ENCODE measurements at regions not wholly inside any gene's neighbourhood (a gene's known extent, or its start where the extent isn't known, plus 50 kb on each side); places are given as distances from the start of the nearest gene placed in this dataset.

DNA sequence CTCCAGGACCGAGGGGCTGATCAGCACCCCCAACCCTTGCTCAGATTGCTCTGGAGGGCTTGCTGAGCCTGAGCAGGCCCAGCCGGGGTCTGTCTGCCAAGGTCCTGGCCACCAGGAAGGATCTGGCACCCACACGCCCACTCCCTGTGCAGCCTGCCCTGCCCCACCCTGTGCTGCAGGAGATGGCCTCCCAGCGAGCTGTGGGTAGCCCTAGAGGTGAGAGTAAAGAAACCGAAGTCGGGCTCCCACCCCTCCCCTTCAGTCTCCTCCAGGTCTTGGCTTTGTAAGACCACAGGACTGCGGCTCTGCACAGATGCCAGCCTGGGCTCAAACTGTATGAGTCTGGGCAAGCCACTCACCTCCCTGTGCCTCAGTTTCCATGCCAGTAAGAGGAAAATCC is 307.8 kb downstream of the BCL11B start:
- no peak for DNase-seq

DNA sequence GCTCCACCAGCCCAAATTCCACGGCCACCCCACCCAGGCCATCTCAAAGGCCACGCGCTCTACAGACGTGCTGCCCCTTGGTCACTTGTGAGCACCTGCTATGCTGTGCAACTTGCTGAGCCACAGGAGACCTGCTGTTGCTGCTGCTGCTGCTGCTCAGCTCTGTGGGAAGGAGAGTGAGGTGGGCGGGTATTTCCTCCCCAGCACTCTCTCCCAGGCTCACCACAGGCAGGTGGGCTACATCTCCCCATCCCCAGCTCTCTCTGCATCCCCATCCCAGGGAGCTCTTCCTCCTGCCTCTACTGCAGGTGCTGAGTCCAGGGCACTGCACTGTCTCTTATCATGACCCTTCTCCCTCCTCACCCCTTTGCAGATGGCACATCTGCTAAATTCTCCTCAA is 306.9 kb downstream of the BCL11B start:
- no peak for DNase-seq

DNA sequence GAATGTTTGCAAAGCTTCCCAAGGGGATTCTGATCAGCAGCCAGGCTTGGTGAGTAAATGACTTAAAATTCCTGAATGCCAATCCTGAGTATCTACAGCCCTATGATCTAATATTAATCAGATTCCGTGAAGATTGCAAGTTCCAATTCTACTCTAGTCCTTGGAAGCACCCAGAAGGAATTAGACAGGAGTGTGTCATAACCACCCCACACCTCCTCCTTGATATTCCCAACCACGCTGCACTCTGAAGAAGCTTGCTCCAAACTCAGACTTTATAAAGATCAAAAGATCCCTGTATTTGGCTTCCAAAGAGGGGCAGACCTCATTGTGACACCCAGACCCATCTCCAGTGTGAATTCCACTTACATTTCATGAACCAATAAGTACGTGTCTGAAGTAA is 306.0 kb downstream of the BCL11B start:
- no peak for DNase-seq

DNA sequence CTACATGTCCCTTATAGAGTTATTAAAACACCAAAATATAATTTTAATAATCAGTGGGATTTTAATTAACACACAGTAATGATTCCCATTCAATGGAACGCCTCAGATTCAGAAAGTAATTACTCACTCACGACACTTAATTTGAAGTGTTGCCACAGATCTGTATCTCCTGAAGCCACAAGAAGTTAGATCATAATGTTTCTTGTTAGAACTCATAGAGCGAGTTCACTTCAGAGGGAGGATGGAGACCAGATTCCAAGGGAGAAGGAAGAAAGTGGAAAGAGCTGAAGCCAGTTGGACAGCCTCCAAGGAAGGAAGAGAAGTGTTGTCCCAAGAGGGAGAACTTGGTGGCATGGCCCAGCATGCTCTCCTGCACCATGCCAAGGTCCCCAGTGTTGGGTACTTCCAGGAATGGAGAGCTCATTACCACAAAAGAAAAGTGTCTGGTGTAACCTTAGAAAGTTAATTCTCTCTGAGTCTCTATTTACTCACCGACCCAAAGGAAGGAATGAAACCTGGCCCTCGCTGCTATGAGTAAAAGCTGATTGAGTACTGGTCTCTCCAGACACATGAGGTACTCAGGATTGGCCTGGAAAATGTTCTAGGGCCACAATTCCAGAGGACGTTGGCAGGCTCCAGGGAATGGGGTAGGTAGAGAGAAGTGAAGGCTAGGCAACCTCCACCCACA is 305.4 kb downstream of the BCL11B start:
- DNase-seq: no peak

DNA sequence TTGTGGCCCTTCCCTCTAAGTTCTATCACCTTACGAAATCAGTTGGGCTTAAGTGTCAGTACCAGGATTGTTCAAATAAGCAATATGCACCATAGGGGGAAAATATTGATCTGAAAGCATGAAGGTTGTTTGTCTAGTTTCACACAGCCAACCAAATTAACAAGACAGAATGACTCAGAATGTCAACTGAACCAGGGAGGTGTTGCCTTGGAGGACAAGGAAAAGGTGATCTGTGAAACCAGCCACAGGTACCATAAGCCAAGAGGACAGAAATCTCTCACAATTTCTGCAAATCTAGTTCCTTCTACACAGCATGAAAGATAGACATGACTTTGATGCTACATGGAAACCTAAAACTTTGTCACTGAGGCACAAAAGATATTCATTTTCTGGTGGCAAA is 297.9 kb downstream of the BCL11B start:
- no peak for DNase-seq

DNA sequence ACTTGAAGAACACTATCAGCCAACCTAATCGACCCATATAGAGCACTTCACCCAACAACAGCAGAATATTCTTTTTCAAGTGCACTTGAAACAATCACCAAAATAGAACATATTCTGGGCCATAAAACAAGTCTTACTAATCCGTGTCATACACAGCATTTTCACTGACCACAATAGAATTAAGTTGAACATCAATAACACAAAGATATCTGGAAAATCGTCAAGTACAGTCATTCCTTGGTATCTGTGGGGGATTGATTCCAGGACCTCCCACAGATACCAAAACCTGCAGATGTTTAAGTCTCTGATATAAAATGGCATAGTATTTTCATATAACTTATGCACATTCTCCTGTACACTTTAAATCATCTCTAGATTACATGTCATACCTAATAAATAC is 295.7 kb downstream of the BCL11B start:
- DNase-seq: no peak

DNA sequence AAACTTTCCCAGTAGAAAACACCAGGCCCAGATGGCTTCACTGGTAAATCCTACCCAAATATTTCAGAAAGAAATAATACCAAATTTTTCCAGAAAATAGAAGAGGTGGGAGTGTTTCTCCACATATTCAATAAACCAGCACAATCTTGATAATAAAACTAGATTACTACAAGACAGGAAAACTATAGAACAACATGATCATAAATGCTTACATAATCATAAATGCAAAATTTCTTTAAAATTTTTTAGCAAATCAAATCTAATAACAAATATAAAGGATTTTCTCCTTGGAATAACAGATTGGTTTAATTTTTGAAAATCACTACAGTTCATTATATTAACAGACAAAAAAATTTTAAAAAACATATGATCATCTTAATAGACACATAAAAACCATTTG is 294.5 kb downstream of the BCL11B start:
- no peak for DNase-seq

DNA sequence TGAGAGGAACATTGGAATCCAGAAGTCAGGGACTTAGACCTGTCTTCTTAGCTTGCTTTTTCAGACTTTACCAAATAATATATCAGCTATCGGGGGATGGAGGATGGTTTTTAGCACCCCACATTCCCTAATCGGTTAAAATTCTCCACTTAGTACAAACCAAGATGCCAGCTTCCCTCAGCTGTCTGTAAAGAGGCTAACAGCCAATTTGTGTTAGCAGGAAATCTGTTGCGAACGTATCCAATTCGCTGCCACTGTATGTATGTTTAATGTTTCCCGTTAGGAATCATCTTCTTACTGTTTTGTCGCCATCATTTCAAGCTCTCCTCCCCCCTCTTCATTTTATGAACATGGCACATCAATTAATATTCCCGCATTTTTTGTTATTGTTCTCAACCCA is 289.0 kb downstream of the BCL11B start:
- no peak for DNase-seq

DNA sequence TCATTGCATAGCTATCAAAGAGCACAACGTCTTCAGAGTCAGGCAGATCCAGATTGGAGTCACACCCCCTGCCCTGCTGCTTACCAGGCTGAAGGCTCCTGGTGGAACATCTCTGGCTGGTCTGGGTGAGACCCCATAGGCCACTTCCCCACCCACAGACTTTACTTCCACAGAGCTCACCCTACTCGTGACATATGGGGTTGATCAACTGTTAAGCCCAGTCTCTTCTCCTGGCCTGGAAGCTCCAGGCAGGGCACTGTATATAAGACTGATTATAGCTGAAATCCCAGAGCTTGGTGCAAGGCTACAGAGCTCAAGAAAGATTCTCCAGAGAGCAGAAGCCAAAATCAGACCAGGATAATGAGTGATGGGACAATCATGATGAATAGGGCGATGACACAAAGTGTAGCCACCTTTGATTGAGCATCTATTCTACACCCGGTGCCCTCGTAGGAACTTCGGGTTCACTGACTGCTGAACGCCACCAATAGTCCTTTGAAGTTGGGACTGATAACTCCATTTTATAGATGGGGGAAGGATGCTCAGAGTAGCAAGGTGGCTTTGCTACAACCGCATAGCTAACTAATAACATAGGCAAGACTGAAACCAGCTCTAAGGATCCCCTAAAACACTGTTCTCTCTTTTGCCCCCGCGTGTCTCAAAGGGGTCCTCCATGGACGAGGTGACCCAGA is 287.8 kb downstream of the BCL11B start:
- DNase-seq: no peak

DNA sequence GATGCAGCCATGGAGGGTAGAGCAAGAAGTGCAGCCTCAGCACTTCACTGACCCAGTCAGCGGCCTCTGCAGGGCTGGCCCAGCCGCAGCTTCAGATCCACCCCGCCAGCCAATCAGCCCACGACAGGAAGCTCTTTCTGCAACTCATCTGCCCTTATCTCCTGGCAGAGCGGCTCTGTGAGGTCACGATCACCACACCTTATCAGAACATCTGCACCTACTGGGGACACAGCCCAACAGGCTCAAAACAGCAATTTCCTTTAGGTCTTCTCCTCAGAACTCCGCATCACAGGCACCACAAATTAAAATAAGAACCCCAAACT is 287.3 kb downstream of the BCL11B start:
- no peak for DNase-seq

DNA sequence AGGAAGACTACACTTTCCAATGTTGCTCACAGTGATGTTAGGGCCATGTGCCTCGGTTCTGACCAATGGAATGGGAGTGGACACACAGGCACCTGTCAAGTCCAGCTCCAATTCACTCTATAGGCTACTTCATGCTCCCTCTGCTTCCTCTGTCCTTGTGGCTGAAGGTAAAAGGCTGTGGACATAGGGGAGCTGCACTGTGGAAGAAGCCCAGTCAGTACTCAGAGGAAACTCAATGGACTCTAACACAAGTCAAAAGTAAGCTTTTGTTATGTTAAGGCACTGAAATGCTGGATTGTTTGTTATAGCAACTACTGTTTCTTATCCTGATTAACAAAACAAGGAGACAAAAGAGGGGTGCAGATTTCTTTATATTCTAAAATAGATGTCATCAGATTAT is 278.2 kb downstream of the BCL11B start:
- no peak for DNase-seq

DNA sequence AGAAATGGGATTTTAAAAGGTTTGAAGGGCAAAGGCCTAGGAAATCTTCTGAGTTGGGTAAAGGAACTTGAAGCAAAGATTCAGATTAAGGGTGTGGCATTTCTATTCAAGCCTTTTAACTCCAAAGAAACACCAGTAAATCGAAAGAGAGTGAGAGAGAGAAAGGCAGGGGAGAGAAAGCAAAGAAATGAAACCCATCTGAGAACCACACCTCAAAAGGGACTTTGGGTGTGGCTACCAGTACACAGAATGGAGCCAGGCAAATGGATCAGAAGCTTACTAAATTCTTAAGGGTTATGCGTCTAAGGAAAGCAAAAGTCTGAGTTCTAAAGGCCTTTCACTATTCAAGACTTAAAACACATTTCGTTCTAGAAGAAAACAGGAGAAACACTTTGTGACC is 277.4 kb downstream of the BCL11B start:
- DNase-seq: no peak

DNA sequence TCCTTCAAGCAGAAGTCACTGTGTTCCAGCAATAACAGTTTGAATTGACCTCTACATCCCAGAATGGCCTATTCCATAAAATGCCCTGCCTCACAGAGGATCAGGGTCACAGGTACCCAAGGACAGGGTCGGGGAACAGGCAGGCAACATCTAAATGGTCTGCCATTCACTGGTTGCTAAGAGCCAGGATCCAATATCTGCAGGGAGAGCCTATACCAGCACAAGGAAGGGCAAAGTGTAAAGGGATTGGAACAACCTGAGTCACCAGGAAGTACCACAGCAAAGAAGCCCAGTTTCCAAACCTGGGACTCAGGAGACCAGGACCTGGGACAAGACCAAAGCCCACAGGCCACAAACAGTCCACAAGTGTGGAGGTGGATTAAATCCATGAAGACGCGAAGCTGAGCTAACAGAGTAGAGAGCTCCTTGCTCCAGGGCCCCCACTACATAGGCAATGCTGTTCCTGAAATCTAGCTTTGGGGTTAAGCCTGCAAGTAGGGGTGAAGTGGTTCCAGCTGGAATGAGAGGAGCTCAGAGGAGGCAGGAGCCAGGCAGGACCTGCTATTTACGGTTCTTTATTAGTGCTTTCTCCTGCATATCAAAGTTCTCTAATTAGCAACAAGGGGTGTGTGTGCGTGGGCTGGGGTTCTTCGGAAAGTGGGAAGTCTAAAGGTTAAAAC is 274.3 kb downstream of the BCL11B start:
- no peak for DNase-seq

DNA sequence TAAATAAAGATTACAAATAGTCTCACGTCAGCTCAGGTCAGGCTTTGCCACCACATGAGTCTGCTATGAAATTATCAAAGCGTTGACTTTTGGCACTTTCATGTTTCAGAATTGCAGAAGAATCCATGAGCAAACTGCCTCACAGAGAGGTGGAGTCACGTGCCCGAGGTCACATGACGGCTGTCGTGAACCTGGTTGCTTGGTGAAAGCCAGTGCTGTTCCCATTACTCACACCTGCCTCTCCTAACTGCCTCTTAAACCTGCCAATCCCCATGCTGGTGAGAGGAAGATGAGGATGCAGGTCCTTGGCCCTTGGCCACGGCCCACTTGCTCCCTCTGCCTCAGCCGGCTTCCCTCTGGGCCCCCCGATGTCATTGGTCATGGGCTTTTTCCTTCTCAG is 272.7 kb downstream of the BCL11B start:
- DNase-seq: no peak

DNA sequence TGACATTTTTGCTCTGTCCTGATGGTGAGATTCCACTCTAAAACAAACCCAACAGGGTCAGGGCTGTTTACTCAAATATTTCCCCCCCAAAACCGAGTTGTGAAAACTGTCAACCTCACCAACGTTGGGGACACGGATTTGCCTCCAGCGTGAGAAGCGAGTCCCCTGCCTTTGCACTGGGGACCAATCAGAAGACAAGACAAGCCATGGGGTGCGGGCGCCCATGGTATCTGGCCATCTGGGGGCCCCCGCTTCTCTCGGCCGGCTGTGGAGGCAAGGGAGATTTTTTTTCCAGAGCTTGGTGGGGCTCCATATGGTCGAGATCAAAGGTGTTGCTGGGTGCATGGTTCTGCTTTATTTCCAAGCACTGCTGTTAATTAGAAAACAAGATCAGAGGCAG is 272.1 kb downstream of the BCL11B start:
- no peak for DNase-seq

DNA sequence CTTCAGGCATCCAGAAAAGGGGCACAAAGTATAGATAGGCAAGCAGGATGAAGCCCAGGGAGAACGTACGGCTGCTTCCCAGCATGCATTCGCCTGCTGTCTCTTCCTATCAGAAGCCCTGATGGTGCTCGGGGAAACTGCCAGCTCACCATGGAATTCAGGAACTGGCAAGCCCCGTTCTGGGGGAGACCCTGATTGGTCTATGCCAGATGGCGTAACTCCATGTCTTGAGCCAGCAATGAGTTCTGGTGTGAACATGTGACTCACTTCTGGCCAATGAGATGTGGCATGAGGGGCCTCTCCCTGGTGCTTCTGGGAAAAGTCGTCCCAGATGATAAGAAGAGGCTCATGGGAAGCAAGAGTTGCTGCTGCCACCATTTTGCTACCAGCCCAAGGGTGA is 270.8 kb downstream of the BCL11B start:
- DNase-seq: no peak

DNA sequence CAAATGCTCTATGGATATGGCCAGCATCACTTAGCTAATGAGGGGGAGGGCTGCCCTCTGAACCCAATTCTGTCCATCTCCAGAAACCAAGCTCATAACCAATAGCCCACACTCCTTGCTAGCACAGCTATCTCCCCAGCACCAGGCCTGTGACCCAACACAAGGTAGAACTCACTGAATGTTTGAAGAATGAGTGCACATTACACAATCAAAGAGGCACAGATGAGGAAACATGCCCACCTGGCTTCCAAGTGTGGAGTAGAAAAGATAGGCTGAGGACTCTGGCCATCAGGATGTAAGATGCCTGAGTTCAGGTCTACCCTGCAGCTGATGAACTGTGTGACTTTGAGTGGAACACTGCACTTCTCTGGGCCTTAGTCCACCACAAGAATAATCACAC is 268.4 kb downstream of the BCL11B start:
- no peak for DNase-seq

DNA sequence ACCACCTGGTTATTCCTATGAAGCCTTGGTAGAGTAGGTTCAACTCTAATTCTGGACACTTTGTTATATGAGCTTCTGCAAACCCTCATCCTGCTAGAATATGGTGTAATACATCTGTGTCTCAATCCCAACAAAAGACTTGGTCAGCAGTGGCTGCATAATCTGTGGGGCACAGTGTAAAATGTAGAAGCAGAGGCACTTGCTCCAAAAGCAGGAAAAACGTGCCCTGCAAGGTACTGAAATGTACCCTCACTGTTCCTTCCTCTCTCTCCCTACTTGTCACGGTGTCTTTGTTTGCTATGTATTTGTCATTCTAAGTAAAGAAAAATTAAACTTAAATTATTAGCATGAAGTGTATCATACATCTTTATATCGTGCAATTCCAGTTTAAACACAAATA is 267.9 kb downstream of the BCL11B start:
- no peak for DNase-seq

DNA sequence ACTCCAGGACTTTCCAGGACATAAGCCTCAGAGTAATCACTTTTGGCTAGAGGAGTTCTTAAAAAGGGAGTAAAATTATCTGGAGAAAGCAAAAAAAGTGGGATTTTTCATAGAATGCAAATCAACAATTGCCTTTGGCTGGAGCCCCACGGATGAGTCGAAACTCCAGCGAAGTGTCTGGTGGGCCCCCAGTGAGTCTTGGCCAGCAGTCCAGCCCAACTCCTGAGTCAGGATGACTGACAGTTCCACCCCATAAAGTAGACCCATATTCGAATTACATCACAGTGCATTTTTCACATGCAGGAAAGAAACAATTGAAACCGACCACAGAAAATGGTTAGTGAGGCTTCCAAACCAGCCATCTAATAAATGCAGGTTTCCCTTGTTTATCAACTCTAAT is 265.7 kb downstream of the BCL11B start:
- DNase-seq: no peak

DNA sequence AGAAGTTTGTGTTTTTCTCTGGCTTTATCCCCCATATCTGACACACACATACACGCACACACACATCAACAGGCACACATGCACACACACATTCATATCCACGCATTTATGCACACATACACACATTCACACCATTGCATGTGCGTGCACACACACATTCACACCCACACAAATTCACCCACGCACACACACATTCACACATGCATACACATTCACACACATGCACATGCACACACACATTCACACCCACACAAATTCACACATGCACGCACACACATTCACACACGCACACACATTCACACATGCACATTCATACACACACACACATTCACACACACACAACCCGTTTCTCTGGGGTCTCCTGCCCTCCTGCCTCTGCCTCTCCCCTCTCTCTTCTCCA is 264.2 kb downstream of the BCL11B start:
- no peak for DNase-seq

DNA sequence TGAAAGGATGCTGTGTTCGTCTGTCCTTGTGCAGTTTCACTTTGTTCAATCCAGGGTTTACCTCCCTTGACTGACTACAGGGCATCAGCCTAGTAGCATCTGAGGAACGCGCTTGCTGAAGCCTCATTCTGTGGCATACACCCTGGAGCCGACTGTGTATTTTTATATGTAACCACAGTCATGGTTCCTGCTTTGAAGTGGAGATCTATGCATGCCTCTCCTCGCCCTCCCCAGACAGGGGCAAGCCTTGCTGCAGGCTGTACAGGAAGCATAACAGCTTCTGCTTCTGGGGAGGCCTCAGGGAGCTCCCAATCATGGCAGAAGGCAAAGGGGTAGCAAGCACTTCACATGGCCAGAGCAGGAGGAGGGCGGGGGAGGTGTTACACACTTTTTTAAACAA is 262.1 kb downstream of the BCL11B start:
- no peak for DNase-seq

DNA sequence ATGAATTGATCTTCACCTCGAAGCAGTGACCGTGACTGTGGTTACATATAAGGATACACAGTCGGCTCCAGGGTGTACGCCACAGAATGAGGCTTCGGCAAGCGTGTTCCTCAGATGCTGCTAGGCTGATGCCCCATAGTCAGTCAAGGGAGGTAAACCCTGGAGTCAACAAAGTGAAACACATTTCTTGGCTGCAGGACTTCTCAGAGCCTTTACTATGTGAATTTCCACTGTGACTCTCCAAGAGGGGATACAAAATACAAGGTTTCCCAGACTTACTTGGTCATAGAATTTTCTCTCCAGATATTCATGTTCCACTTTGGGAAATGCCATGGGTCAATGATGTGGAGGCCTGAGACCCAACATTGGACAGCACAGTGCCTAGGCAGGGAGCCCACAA is 260.6 kb downstream of the BCL11B start:
- no peak for DNase-seq

DNA sequence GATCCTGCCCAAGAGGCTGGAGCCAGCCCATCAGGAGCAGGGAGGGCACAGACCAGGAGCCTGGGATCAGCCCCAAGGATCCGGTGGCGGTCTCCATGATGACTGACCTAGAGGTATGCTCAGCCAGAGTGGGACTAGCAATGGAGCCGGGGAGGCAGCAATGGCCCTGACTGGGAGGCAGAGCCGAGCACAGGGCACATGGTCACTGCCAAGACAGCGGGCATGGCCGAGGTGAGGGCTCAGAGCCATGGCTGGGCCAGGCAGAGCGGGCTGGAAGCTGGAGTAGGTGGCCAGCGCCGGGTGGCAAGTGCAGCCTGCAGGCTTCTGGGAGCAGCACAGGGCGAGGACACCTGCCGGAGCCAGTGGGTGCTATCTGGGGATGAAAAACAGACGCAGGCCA is 259.3 kb downstream of the BCL11B start:
- DNase-seq: no peak

DNA sequence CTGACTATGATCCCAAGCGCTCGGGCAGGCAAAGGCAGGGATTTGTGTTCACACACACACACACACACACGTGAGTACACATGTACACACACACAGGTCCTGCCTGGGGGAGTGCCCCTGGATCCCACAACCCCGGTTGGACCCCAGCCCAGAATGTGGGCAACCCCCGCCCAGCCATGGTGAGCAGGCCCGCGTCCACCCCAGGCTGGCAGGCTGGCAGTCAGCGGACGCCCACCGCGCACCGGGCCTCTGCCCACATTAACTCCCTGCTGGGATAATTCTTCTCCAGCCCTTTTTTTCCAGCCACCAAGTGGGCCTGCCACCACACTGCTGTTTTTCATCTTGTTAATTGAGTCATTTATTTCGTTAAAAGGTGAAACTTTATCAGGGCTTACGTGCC is 256.2 kb downstream of the BCL11B start:
- DNase-seq: no peak

DNA sequence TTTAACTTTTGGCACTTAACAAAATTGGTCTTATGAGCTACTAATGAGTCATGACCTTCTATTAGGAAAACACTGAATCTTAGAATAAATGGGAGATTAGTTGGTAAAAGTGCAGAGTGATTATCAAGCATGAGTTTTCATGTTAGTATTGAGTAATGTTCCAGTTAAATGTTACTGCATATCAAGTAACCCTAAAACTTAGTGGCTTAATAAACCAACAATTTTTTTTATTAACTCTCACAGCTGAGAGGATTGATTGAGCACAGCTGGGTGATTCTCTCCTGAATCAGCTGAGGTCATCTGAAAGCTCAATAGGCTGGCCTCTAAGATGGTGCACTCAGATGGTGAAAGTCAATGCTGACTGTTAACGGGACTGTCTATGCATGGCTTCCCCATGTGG is 248.6 kb downstream of the BCL11B start:
- DNase-seq: no peak

Data from suppressor macrophage treated with lipopolysaccharide for 4 hours (primary cell).